NOMO-1 (cell line): ENCODE measurements at regions not wholly inside any gene's neighbourhood (a gene's known extent, or its start where the extent isn't known, plus 50 kb on each side); places are given as distances from the start of the nearest gene placed in this dataset.

Source experiments
- DNase-seq, 2 experiments: peaks; one replicate each; lab custom pipeline; 2025; ENCODE audit not compliant: unreplicated experiment in 2 of 2; lab: John Stamatoyannopoulos, UW

DNA sequence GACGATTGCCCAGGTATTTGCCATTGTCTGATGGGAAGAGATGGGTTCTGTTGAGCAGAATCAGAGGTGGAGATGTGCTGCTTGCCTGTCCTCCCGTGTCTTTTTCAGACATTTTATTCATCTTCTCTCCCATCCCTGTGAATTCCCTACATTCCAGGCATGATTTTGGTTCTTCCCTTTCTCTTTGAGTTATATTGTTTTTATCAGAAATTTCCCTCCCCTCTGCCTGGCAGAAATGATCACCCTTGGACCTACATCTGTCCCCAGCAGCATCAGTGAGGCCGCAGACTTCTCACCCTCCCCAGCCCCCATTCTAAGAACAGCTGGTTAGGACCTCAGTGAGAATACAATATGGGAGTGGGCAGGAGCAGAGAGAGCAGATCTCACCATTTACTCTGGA lies 640.2 kb downstream of the CCDC171 start:
- no peak for DNase-seq

- no peak for DNase-seq
Observed at GRCh38 chr9:16196206-16196605, 643.4 kb downstream of the CCDC171 start.

- DNase-seq = no peak
Observed at GRCh38 chr9:16197578-16198370, 644.9 kb downstream of the CCDC171 start.

DNA sequence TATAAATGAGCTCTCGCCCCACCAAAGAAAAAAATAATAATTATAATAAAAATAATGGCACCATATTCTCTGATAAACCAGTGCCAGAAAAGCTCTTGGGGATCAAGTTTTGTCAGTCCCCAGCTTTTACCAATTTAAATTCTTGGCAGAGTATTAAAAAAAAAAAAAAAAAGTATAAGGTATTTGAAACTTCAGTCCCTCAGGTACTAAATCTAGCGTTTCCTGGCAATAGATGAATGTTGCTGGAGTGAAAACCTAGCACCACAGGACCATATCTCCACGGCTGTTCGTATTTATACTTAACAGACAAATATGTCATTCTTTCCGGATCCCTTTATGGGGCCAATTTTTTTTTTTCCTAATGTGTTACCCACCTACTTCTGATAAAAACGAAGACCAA lies 646.2 kb downstream of the CCDC171 start:
- DNase-seq = no peak

GRCh38 chr9:16202221-16202620 lies 649.4 kb downstream of the CCDC171 start:
- no peak for DNase-seq

- DNase-seq = no peak
Observed at GRCh38 chr9:16202914-16203728, 650.3 kb downstream of the CCDC171 start.

DNA sequence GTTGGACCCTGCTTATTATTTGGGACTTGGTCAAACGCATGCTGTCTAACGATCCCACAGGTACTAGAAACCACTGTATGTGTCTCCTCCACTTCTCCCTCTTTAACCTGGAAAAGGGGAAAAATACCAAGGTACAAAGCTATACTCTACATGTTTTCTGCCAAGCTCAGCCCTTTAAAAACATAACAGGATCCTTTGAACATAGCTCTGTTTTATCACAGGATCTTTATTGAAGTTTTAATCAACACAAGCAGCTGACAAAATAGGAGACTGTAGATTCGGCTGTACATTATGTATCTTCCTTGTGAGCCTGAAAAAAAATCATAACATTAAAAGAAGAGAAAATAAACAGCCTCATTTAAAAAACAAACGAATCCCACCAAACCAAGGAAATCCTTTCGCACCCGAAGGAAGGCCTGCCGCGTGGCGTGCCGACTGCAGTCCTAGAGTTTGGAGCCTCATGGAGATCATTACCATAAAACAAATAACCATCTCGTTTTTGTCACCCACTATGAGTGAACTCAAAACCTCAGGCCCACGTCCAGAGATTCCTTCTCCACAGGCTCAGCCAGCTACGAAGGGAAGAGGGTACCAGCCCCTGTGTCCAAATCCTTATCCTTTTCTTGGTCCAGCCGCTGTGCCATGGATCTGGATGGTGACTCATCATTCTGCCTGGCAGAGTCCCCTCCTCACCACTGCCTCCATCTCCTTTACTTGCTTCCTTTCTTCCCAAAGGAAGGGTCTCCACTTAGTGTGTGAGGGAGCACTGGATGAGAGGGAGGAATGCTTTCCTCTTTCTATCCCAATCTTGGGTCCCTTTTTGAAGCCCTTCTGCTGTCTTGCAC lies 651.1 kb downstream of the CCDC171 start:
- no peak for DNase-seq

DNA sequence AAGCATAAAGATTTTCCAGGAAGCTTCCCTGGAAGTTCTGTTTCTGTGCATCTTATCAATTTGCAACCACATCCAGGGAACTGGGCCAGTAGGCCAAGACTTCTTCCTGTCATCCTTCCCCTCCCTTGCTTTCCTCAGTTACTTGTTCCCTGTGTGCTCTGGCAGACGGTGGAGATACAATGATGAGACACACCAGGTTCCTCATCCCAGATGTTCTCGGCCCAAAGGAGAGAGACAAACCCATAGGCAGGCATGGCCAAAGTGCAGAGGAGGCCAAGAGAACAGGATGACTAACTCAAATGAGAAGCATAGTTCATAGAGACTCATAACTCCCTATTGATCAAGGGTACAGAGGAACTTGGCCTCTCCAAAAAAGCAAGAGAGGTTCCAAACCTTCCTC lies 652.6 kb downstream of the CCDC171 start:
- no peak for DNase-seq

- DNase-seq = no peak
Observed at GRCh38 chr9:16206518-16206917, 653.7 kb downstream of the CCDC171 start.

DNA sequence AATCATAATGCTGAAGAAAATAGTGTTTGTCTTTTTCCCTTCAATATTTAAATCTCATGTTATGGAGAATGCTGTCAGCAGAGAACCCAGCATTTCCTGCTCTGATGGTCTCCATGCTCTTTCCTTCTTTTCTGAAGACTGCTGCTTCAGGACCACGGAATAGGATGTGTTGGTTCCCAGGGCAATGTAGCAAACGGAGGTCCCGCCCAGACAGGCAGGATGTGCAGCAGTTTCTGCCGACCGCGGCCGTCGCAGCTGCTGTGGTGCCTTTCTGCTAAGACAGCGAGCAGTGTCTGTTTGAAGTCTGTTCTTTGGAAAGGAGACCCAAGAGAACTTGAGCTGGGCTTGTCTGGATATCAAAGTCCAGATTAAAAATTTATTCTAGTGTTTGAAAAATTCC lies 654.3 kb downstream of the CCDC171 start:
- DNase-seq = no peak

GRCh38 chr9:16210440-16210839 lies 657.6 kb downstream of the CCDC171 start:
- no peak for DNase-seq

- DNase-seq = no peak
Observed at GRCh38 chr9:16211946-16212345, 658.5 kb downstream of the BNC2 start.

DNA sequence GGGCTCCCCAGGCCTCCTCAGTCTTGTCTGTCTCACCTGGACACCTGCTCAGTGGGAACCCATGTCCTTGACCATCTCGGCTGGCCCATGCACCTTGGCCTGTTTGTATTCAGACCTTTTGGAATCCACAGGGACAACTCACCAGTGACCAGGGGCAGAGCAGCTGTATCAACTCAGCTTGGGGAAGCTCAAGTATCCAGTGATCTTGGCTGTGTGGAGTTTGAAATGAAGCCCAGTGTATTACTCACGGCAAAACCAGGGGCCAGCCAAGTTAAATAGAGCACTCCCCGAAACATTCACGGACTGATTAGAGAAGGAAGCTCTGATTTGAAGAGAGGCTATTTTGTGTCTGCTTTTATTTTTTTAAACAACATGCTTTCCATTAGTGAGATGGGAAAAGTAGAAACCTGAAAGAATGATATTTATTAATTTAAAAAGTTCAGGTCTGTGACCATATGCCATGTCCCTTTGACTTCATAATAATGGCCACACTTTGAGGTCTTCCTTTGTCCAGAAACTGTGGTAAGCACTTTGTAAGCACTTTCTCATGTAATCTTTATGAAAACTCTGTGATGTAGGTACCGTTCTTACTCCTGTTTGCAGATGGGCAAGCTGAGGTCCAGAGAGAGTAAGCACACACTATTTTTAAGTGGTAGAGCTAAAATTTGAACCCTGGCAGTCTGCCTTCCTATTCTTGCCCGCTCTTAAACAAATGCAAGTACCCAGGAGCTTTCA lies 656.5 kb downstream of the BNC2 start:
- DNase-seq = no peak

GRCh38 chr9:16214677-16215352 lies 655.7 kb downstream of the BNC2 start:
- no peak for DNase-seq

DNA sequence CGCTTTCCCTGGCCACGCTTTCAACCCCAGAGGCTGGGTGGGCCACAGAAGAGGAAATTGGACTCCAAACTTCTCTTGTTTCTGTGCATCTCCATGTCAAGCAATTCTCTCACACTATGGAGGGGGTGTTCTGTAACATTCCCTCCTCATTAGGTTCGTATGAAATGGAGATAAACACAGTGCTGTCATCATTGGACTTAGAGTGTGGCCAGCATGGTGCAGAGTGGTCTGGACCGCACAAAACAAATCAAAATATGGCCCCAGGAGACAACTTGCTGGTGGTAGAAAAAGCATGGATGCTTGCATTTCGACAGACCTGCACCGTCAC lies 655.2 kb downstream of the BNC2 start:
- DNase-seq = no peak

DNA sequence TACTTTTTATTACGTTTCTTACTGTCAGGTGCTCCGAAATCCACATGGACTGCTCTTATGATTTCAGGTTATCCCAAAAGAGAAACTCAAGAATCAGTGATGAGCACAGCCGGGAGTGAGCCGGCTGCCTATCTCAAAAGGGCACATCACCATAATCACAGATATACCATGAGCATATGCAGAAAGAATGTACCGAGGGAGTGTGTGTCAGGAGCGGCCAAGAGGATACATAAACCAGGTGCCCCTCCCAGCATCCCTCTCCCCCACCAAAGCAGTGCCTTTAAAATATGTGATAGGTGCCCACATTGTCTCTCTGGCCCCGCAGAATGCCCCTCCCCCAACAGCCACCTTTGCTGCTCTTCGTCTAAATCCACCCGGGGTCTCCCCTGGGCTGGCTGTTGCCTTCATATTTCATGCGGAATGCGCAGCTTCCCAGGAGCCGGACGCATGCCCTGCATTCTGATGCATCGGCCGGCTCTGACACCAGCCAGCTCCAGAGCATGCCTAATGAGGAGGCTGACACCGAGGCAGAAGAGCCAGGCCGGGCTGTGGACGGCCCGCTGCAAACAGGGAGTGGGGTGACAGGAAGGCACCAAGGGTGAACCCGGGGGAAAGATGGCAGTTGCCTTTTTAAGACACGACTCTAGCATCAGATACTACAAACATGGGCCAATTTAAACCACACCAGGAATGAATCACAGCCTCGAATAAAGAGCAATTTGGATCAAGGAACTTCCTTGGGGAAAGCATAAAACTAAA lies 652.3 kb downstream of the BNC2 start:
- no peak for DNase-seq

DNA sequence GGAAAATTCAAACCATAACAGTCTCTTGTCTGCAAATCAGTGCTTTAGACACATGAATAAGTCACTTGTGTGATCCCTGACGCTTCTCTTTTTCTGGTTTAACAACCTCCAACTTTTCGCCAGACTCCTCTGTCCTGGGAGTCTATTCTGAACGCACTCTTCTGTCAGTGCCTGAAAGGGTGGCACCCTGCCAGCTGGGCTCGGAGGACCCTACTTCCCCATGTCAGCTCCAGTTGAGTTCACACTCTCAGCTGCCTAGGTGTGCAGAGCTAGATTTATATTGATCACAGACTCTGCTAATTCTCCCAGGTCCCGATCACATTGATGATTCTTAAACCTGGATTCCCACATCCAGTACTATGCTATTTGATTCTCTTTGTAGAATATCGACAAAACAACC lies 649.1 kb downstream of the BNC2 start:
- DNase-seq = no peak

- DNase-seq = no peak
Observed at GRCh38 chr9:16221822-16222547, 648.5 kb downstream of the BNC2 start.
